Osteoblast (primary cell): ENCODE measurements at regions not wholly inside any gene's neighbourhood (a gene's known extent, or its start where the extent isn't known, plus 50 kb on each side); places are given as distances from the start of the nearest gene placed in this dataset.

Experiments used
- DNase-seq: peaks from one replicate; pipeline ENCODE4 v3.0.0; 2011; ENCODE audit warnings: low spot score, mixed read lengths; ENCODE audit not compliant: insufficient read length; ENCODE audit errors: missing footprints
- H2AFZ ChIP-seq: 2 replicates; pipeline ENCODE4 v1.6.0; 2011; ENCODE audit warnings: mild to moderate bottlenecking, low read length
- H3K27ac ChIP-seq: 2 replicates; pipeline ENCODE4 v1.5.1; 2011; ENCODE audit warnings: mild to moderate bottlenecking, low read depth, low read length, moderate library complexity
- H3K27me3 ChIP-seq: 2 replicates; pipeline ENCODE4 v1.6.0; 2012; ENCODE audit warnings: mild to moderate bottlenecking, control low read depth, inconsistent platforms, low read length, moderate library complexity; ENCODE audit not compliant: insufficient read depth
- H3K36me3 ChIP-seq: 2 replicates; pipeline ENCODE4 v1.5.1; 2011; ENCODE audit warnings: mild to moderate bottlenecking, low read length, control low read depth, moderate library complexity; ENCODE audit not compliant: insufficient read depth
- H3K4me1 ChIP-seq: 2 replicates; pipeline ENCODE4 v1.5.1; 2011; ENCODE audit warnings: mild to moderate bottlenecking, low read length, control low read depth, moderate library complexity; ENCODE audit not compliant: insufficient read depth
- H3K4me2 ChIP-seq: 2 replicates; pipeline ENCODE4 v1.6.0; 2011; ENCODE audit warnings: mild to moderate bottlenecking, low read length; ENCODE audit not compliant: insufficient read depth
- H3K4me3 ChIP-seq: fragments of 200-600 bp; sonication (generic); 3 replicates; pipeline ENCODE4 v1.5.1; 2012; ENCODE audit warnings: mild to moderate bottlenecking, low read length, inconsistent platforms; ENCODE audit not compliant: insufficient read depth
- H3K79me2 ChIP-seq: 2 replicates; pipeline ENCODE4 v1.6.0; 2012; ENCODE audit warnings: mild to moderate bottlenecking, low read length, control low read depth, inconsistent platforms; ENCODE audit not compliant: insufficient read depth
- H3K9me3 ChIP-seq: 2 replicates; pipeline ENCODE4 v1.5.1; 2011; ENCODE audit warnings: low read depth, low read length, control low read depth
- H4K20me1 ChIP-seq: 2 replicates; pipeline ENCODE4 v1.6.0; 2012; ENCODE audit warnings: mild to moderate bottlenecking, low read length, control low read depth; ENCODE audit not compliant: insufficient read depth
- TF ChIP-seq, protein P1 (sequence below): IDR thresholded peaks from 2 replicates; pipeline ENCODE4 v1.5.1; 2011; ENCODE audit warnings: mild to moderate bottlenecking, low read depth, low read length, moderate library complexity; ENCODE audit errors: extremely low read depth

DNA sequence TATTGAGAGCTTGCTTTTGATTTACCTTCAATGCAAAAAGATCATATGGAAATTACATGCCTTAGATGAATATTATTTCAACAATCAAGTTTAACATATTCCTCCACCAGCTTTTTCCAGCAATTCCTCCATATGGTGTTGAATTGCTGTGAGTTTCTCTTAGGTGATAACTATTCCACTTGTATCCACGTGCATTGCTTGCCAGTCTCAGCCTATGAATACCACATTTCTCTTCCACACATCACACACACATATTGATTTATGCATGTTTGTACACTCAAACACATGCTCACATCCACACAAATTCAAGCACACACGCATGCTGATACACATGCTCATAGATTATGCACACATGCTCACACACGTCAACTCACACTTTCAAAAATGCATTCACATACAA, 770.0 kb upstream of the LINC00305 start:
- DNase-seq = no peak
- Histone ChIP-seq H4K20me1 (no peaks in the 10 kb centered on the region), H3K36me3 (no peaks in the 10 kb centered on the region), H3K4me1 (no peaks in the 10 kb centered on the region), H3K4me2 (no peak overlapping the region), H3K27ac (no peak overlapping the region), H3K79me2 (no peaks in the 10 kb centered on the region), H2AFZ (no peak overlapping the region), H3K4me3 (no peak overlapping the region), H3K9me3 (peaks cover 2% of the 10 kb centered on the region), H3K27me3 (no peaks in the 10 kb centered on the region)
- TF ChIP-seq, protein P1, sequence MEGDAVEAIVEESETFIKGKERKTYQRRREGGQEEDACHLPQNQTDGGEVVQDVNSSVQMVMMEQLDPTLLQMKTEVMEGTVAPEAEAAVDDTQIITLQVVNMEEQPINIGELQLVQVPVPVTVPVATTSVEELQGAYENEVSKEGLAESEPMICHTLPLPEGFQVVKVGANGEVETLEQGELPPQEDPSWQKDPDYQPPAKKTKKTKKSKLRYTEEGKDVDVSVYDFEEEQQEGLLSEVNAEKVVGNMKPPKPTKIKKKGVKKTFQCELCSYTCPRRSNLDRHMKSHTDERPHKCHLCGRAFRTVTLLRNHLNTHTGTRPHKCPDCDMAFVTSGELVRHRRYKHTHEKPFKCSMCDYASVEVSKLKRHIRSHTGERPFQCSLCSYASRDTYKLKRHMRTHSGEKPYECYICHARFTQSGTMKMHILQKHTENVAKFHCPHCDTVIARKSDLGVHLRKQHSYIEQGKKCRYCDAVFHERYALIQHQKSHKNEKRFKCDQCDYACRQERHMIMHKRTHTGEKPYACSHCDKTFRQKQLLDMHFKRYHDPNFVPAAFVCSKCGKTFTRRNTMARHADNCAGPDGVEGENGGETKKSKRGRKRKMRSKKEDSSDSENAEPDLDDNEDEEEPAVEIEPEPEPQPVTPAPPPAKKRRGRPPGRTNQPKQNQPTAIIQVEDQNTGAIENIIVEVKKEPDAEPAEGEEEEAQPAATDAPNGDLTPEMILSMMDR = no peak

DNA sequence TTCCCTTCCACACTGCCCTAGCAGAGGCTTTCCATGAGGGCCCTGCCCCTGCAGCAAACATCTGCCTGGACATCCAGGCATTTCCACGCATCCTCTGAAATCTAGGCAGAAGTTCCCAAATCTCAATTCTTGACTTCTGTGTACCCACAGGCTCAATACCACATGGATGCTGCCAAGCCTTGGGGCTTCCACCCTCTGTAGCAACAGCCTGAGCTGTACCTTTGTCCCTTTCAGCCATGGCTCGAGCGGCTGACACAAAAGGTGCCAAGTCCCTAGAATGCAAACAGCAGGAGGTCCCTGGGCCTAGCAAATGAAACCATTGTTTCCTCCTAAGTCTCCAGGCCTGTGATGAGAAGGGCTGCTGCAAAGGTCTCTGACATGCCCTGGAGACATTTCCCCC, 744.5 kb upstream of the LINC00305 start:
- Histone ChIP-seq H3K27me3 (no peaks in the 10 kb centered on the region), H4K20me1 (no peaks in the 10 kb centered on the region)
- TF ChIP-seq, protein P1 = no peak

DNA sequence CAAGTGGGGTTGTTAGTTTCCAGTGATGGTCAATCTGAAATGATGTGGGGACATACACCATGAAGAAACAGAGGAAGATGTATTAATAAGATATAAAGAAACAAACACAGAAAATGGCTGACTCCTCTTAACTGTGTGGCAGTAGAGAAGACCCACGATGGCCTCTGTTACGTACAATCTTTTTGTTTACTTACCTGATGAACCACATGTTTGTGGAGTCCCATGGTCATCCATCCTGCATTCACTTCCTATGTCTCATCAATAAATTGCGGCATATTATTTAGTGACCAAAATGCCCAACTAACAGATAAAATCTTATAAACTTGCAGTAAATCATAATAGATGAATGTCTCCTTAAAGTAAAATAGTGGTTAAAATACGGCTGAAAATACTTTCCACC, 740.1 kb upstream of the LINC00305 start:
- no peaks in the 10 kb centered on the region for H3K4me1 ChIP-seq
- no peak for DNase-seq
- no peaks in the 10 kb centered on the region for H3K27me3 ChIP-seq
- TF ChIP-seq, protein P1 = no peak
- H3K79me2 ChIP-seq = no peaks in the 10 kb centered on the region
- no peak overlapping the region for H3K4me3 ChIP-seq
- H4K20me1 ChIP-seq = no peaks in the 10 kb centered on the region
- no peak overlapping the region for H3K4me2 ChIP-seq
- H2AFZ ChIP-seq = no peak overlapping the region
- no peaks in the 10 kb centered on the region for H3K9me3 ChIP-seq
- no peaks in the 10 kb centered on the region for H3K36me3 ChIP-seq
- H3K27ac ChIP-seq = no peak overlapping the region

More for the DNA sequence above, 744.5 kb upstream of the LINC00305 start:
- no peaks in the 10 kb centered on the region for H3K36me3 ChIP-seq
- no peak overlapping the region for H3K4me2 ChIP-seq
- no peak overlapping the region for H2AFZ ChIP-seq
- no peaks in the 10 kb centered on the region for H3K79me2 ChIP-seq
- no peak for DNase-seq
- no peak overlapping the region for H3K27ac ChIP-seq
- H3K4me3 ChIP-seq = no peak overlapping the region
- H3K9me3 ChIP-seq = no peaks in the 10 kb centered on the region
- H3K4me1 ChIP-seq = no peaks in the 10 kb centered on the region

DNA sequence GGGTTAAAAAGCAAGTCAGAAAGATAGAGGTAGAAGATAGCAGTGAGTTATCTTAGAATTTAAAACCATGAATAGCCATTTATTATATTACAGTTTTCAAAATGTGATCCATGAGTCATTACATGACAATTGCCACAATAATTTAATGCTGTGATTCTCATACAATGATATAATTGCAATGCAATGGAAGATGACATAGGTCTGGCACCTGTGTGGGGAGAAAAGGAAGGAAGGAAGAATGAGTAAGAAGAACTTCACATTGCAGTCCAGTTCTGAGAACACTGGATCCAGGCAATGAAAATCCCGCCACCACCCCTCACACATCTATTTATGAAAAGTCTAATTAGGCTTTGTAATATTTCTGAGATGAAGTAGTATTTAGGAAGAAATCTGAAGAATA, 738.1 kb upstream of the LINC00305 start:
- DNase-seq = no peak
- no peaks in the 10 kb centered on the region for H3K79me2 ChIP-seq
- TF ChIP-seq, protein P1 = no peak
- H3K4me3 ChIP-seq = no peak overlapping the region
- no peaks in the 10 kb centered on the region for H3K4me1 ChIP-seq
- no peaks in the 10 kb centered on the region for H3K36me3 ChIP-seq
- no peak overlapping the region for H3K4me2 ChIP-seq
- no peaks in the 10 kb centered on the region for H4K20me1 ChIP-seq
- H3K27ac ChIP-seq = no peak overlapping the region
- no peaks in the 10 kb centered on the region for H3K27me3 ChIP-seq
- no peaks in the 10 kb centered on the region for H3K9me3 ChIP-seq
- no peak overlapping the region for H2AFZ ChIP-seq
